ENCODE measurements at regions not wholly inside any gene's neighbourhood (a gene's known extent, or its start where the extent isn't known, plus 50 kb on each side); places are given as distances from the start of the nearest gene placed in this dataset.
"Not testable (repeated sequence)": the region's sequence is repeated elsewhere in the genome, so short reads cannot be mapped to it uniquely, and the experiment has no call there.

GRCh38 chr5:88058625-88059024, 210.0 kb downstream of the TMEM161B start:
- DNase-seq (ENCODE audit: low read depth) = no peak
- TF ChIP-seq MAX (IDR thresholded peaks at IDR 0.05; ENCODE audit: low read depth, low read length) = no peak
- H3K4me3 ChIP-seq (ENCODE audit: low read depth, low read length) = no peak overlapping the region

- not testable (repeated sequence) for H3K4me3 ChIP-seq (ENCODE audit: low read depth, low read length); DNase-seq (ENCODE audit: low read depth)
Measured at GRCh38 chr5:88052468-88052867, 216.2 kb downstream of the TMEM161B start.

- no peak for TF ChIP-seq MAX (IDR thresholded peaks at IDR 0.05; ENCODE audit: low read depth, low read length)
- no peak for TF ChIP-seq POLR2A (IDR thresholded peaks at IDR 0.05; ENCODE audit: extremely low read depth, insufficient read length)
- no peak for TF ChIP-seq CTCF (IDR thresholded peaks at IDR 0.05; ENCODE audit: low read depth, low read length)
- TF ChIP-seq MYC (IDR thresholded peaks at IDR 0.05; ENCODE audit: low read depth, low read length) = no peak
- H3K4me3 ChIP-seq (ENCODE audit: low read depth, low read length) = no peak overlapping the region
Measured at GRCh38 chr5:88051148-88051547, 217.5 kb downstream of the TMEM161B start.

GRCh38 chr5:88049737-88050136, 218.9 kb downstream of the TMEM161B start:
- TF ChIP-seq CTCF (IDR thresholded peaks at IDR 0.05; ENCODE audit: low read depth, low read length) (no peak), MYC (IDR thresholded peaks at IDR 0.05; ENCODE audit: low read depth, low read length) (no peak), MAX (IDR thresholded peaks at IDR 0.05; ENCODE audit: low read depth, low read length) (no peak), POLR2A (IDR thresholded peaks at IDR 0.05; ENCODE audit: extremely low read depth, insufficient read length) (no peak)
- no peak for DNase-seq (ENCODE audit: low read depth)
- no peak overlapping the region for H3K4me3 ChIP-seq (ENCODE audit: low read depth, low read length)

More at GRCh38 chr5:88051148-88051547, 217.5 kb downstream of the TMEM161B start:
- no peak for DNase-seq (ENCODE audit: low read depth)

- H3K4me3 ChIP-seq (ENCODE audit: low read depth, low read length) = no peak overlapping the region
- no peak for TF ChIP-seq CTCF (IDR thresholded peaks at IDR 0.05; ENCODE audit: low read depth, low read length)
- no peak for TF ChIP-seq MYC (IDR thresholded peaks at IDR 0.05; ENCODE audit: low read depth, low read length)
- TF ChIP-seq MAX (IDR thresholded peaks at IDR 0.05; ENCODE audit: low read depth, low read length) = no peak
- TF ChIP-seq POLR2A (IDR thresholded peaks at IDR 0.05; ENCODE audit: extremely low read depth, insufficient read length) = no peak
- DNase-seq (ENCODE audit: low read depth) = no peak
Measured at GRCh38 chr5:88049156-88049555, 219.5 kb downstream of the TMEM161B start.

GRCh38 chr5:88045931-88046461, 222.6 kb downstream of the TMEM161B start:
- no peak for DNase-seq (ENCODE audit: low read depth)
- TF ChIP-seq CTCF (IDR thresholded peaks at IDR 0.05; ENCODE audit: low read depth, low read length) (no peak), MAX (IDR thresholded peaks at IDR 0.05; ENCODE audit: low read depth, low read length) (no peak), POLR2A (IDR thresholded peaks at IDR 0.05; ENCODE audit: extremely low read depth, insufficient read length) (no peak), MYC (IDR thresholded peaks at IDR 0.05; ENCODE audit: low read depth, low read length) (no peak)
- H3K4me3 ChIP-seq (ENCODE audit: low read depth, low read length) = no peak overlapping the region

GRCh38 chr5:88045165-88045564, 223.5 kb downstream of the TMEM161B start:
- TF ChIP-seq CTCF (IDR thresholded peaks at IDR 0.05; ENCODE audit: low read depth, low read length) = no peak
- no peak for TF ChIP-seq POLR2A (IDR thresholded peaks at IDR 0.05; ENCODE audit: extremely low read depth, insufficient read length)
- TF ChIP-seq MYC (IDR thresholded peaks at IDR 0.05; ENCODE audit: low read depth, low read length) = no peak
- TF ChIP-seq MAX (IDR thresholded peaks at IDR 0.05; ENCODE audit: low read depth, low read length) = no peak
- DNase-seq (ENCODE audit: low read depth) = no peak
- no peak overlapping the region for H3K4me3 ChIP-seq (ENCODE audit: low read depth, low read length)
